B cell (primary cell): ENCODE measurements at regions not wholly inside any gene's neighbourhood (a gene's known extent, or its start where the extent isn't known, plus 50 kb on each side); places are given as distances from the start of the nearest gene placed in this dataset.
"Not testable (repeated sequence)": the region's sequence is repeated elsewhere in the genome, so short reads cannot be mapped to it uniquely, and the experiment has no call there.

Experiments
- ATAC-seq: fragments of 200-7000 bp; cut with Tn5 transposase; one replicate; pipeline ENCODE4 v1.10.0; 2021; ENCODE audit warnings: low read depth, mild to moderate bottlenecking, moderate number of reproducible peaks, moderate library complexity
- CTCF ChIA-PET: fragments of 350-600 bp; sonication (Branson Sonifier 250); formaldehyde crosslinking; loops from one replicate; lab custom pipeline; 2021; ENCODE audit warnings: antibody characterized with exemption, inconsistent platforms; lab: Charles Lee
- POLR2A ChIA-PET: fragments of 350-600 bp; sonication (Branson Sonifier 250); formaldehyde crosslinking; loops from one replicate; lab custom pipeline; 2021; ENCODE audit warnings: antibody characterized with exemption; lab: Charles Lee
- DNase-seq: peaks from one replicate; pipeline ENCODE4 v3.0.0; 2013
- H2AFZ ChIP-seq: 2 replicates; pipeline ENCODE4 v1.6.1; 2012; ENCODE audit warnings: mild to moderate bottlenecking, low read depth, low read length; ENCODE audit not compliant: insufficient read depth, poor library complexity, severe bottlenecking
- H3K27ac ChIP-seq, 2 donors: 1 replicate in 1 of 2; 2 replicates in 1 of 2; pipeline ENCODE4 v1.5.1; 2012 to 2013; ENCODE audit warnings: low read length in 2 of 2, mild to moderate bottlenecking in 2 of 2, moderate library complexity in 1 of 2
- H3K27me3 ChIP-seq, 4 experiments: fragments of 200-600 bp in 1 of 4; sonication (generic) in 1 of 4; replicated peaks in 1 of 4; 1 replicate in 2 of 4; 2 replicates in 2 of 4; pipeline versions ENCODE4 v1.6.1 to v1.7.0; 2013 to 2016; ENCODE audit warnings: low read length in 3 of 4, mild to moderate bottlenecking in 2 of 4, mixed read lengths in 1 of 4, moderate library complexity in 1 of 4; ENCODE audit not compliant: insufficient read depth in 4 of 4, control insufficient read depth in 3 of 4; ENCODE audit errors: control extremely low read depth in 1 of 4
- H3K36me3 ChIP-seq, 2 experiments: replicated peaks in 1 of 2; 1 replicate in 1 of 2; 2 replicates in 1 of 2; pipeline versions ENCODE4 v1.6.1 to v1.7.1; 2013; ENCODE audit warnings: low read length in 1 of 2; ENCODE audit not compliant: insufficient read depth in 2 of 2, control insufficient read depth in 1 of 2; ENCODE audit errors: control extremely low read depth in 1 of 2, extremely low read depth in 1 of 2
- H3K4me1 ChIP-seq, 2 donors: fragments of 200-600 bp in 1 of 2; sonication (generic) in 1 of 2; 1 replicate in 1 of 2; 2 replicates in 1 of 2; pipeline versions ENCODE4 v1.5.1 to v1.6.1; 2013 to 2017; ENCODE audit warnings: low read length in 2 of 2; ENCODE audit not compliant: control insufficient read depth in 2 of 2, insufficient read depth in 2 of 2
- H3K4me2 ChIP-seq: replicated peaks from 2 replicates; pipeline ENCODE3; 2012; ENCODE audit warnings: mild to moderate bottlenecking, low read depth, low read length; ENCODE audit not compliant: poor library complexity, severe bottlenecking
- H3K4me3 ChIP-seq, 5 experiments: fragments of 200-600 bp in 1 of 5; sonication (generic) in 1 of 5; 1 replicate in 3 of 5; 2 replicates in 2 of 5; pipeline versions ENCODE4 v1.5.1 to v1.7.0; 2011 to 2016; ENCODE audit warnings: low read length in 4 of 5, mild to moderate bottlenecking in 4 of 5, low read depth in 2 of 5, control low read depth in 1 of 5, moderate library complexity in 1 of 5; ENCODE audit not compliant: insufficient read depth in 1 of 5; ENCODE audit errors: control extremely low read depth in 1 of 5, extremely low read depth in 1 of 5
- H3K79me2 ChIP-seq: fragments of 200-600 bp; sonication (generic); one replicate; pipeline ENCODE4 v1.6.0; 2016; ENCODE audit warnings: low read length; ENCODE audit not compliant: control insufficient read depth, insufficient read depth
- H3K9ac ChIP-seq: fragments of 200-600 bp; sonication (generic); 2 replicates; pipeline ENCODE4 v1.6.1; 2017; ENCODE audit warnings: mild to moderate bottlenecking, low read length, moderate library complexity
- H3K9me3 ChIP-seq, 3 donors: one replicate each; pipeline versions ENCODE4 v1.6.1 to v1.7.1; 2013; ENCODE audit warnings: low read length in 2 of 3; ENCODE audit not compliant: control insufficient read depth in 2 of 3, insufficient read depth in 1 of 3; ENCODE audit errors: control extremely low read depth in 1 of 3
- H4K20me1 ChIP-seq: 2 replicates; pipeline ENCODE4 v1.6.0; 2012; ENCODE audit warnings: mild to moderate bottlenecking, low read length; ENCODE audit not compliant: insufficient read depth, control insufficient read depth, poor library complexity, severe bottlenecking
- H3K27ac Mint-ChIP-seq: one replicate; pipeline ENCODE4 v1.8.0; 2021; ENCODE audit warnings: mixed read lengths
- H3K27me3 Mint-ChIP-seq: one replicate; pipeline ENCODE4 v1.8.0; 2021; ENCODE audit warnings: mixed read lengths
- H3K4me1 Mint-ChIP-seq: one replicate; pipeline ENCODE4 v1.8.0; 2021; ENCODE audit warnings: mixed read lengths
- H3K4me3 Mint-ChIP-seq: one replicate; pipeline ENCODE4 v1.8.0; 2021; ENCODE audit warnings: mixed read lengths
- H3K9me3 Mint-ChIP-seq: one replicate; pipeline ENCODE4 v1.8.0; 2022; ENCODE audit warnings: mixed read lengths; ENCODE audit not compliant: insufficient read depth
- WGBS: methylation state at CpG from one replicate; pipeline ENCODE4 v1.1.5; 2013; ENCODE audit warnings: missing lambda C conversion rate; ENCODE audit not compliant: insufficient coverage; 5-methylcytosine and 5-hydroxymethylcytosine counted together
- intact Hi-C: fragments of 100-400 bp; cut with micrococcal nuclease; formaldehyde crosslinking; loops from one replicate; pipeline ENCODE4 v1.10.0; 2022

- CTCF ChIA-PET, H3K9me3 Mint-ChIP-seq, ATAC-seq, H3K9ac ChIP-seq, H3K27me3 ChIP-seq, POLR2A ChIA-PET, H3K27ac ChIP-seq, H3K9me3 ChIP-seq, H3K36me3 ChIP-seq, intact Hi-C loops, H2AFZ ChIP-seq, H3K27me3 Mint-ChIP-seq, H3K4me2 ChIP-seq, H3K4me1 Mint-ChIP-seq, H4K20me1 ChIP-seq, H3K4me3 Mint-ChIP-seq, H3K79me2 ChIP-seq, H3K4me3 ChIP-seq, DNase-seq, H3K4me1 ChIP-seq, H3K27ac Mint-ChIP-seq: not testable (repeated sequence)
These were observed 1460.3 kb downstream of the RPIA start for GRCh38 chr2:90151805-90152204.

- CTCF ChIA-PET, H3K27me3 ChIP-seq, ATAC-seq, intact Hi-C loops, H3K4me3 ChIP-seq, H3K4me1 Mint-ChIP-seq, POLR2A ChIA-PET, H3K4me3 Mint-ChIP-seq, H3K27ac ChIP-seq, H4K20me1 ChIP-seq, DNase-seq, H3K79me2 ChIP-seq, H3K4me2 ChIP-seq, H3K4me1 ChIP-seq, H3K27ac Mint-ChIP-seq, H2AFZ ChIP-seq, H3K9me3 ChIP-seq, H3K9me3 Mint-ChIP-seq, H3K36me3 ChIP-seq, H3K9ac ChIP-seq: not testable (repeated sequence)
- no CpG with 5 or more reads among the region's 1 CpG for WGBS
- peaks cover 11% of the 10 kb centered on the region for H3K27me3 Mint-ChIP-seq
These were observed 1479.5 kb downstream of the RPIA start for GRCh38 chr2:90170978-90171377.

- ATAC-seq, DNase-seq, H3K36me3 ChIP-seq, H3K4me3 ChIP-seq, POLR2A ChIA-PET, H3K4me1 ChIP-seq, H2AFZ ChIP-seq, H3K79me2 ChIP-seq, H4K20me1 ChIP-seq, H3K27ac ChIP-seq, H3K27me3 ChIP-seq, H3K4me2 ChIP-seq, CTCF ChIA-PET, H3K4me3 Mint-ChIP-seq, H3K27ac Mint-ChIP-seq, H3K4me1 Mint-ChIP-seq, H3K9ac ChIP-seq, H3K9me3 Mint-ChIP-seq, intact Hi-C loops, H3K9me3 ChIP-seq: not testable (repeated sequence)
- WGBS, result no CpG with 5 or more reads among the region's 2 CpGs
- peaks cover 11% of the 10 kb centered on the region for H3K27me3 Mint-ChIP-seq
These were observed 1481.6 kb downstream of the RPIA start for GRCh38 chr2:90173081-90173480.

GRCh38 chr2:90179591-90179990, 1488.1 kb downstream of the RPIA start:
- H3K27ac Mint-ChIP-seq, POLR2A ChIA-PET, H3K27ac ChIP-seq, H3K36me3 ChIP-seq, CTCF ChIA-PET, H3K4me1 ChIP-seq, intact Hi-C loops, H2AFZ ChIP-seq, H3K9ac ChIP-seq, H3K4me2 ChIP-seq, H4K20me1 ChIP-seq, H3K4me3 ChIP-seq, H3K9me3 Mint-ChIP-seq, H3K9me3 ChIP-seq, H3K79me2 ChIP-seq, H3K27me3 Mint-ChIP-seq, H3K27me3 ChIP-seq, DNase-seq: not testable (repeated sequence)
- peak; percentile 28 for ATAC-seq
- Mint-ChIP-seq H3K4me1 (peaks cover 15% of the 10 kb centered on the region), H3K4me3 (peak overlapping the region; percentile 56)
- no CpG with 5 or more reads among the region's 3 CpGs for WGBS
